ENCODE measurements at regions not wholly inside any gene's neighbourhood (a gene's known extent, or its start where the extent isn't known, plus 50 kb on each side); places are given as distances from the start of the nearest gene placed in this dataset.
A peak's percentile ranks its signal among the peaks of the same experiment; 100 is the strongest.
"Not testable (repeated sequence)": the region's sequence is repeated elsewhere in the genome, so short reads cannot be mapped to it uniquely, and the experiment has no call there.

GRCh38 chr1:112855152-112855828, 100.7 kb downstream of the SLC16A1 start:
- DNase-seq (ENCODE audit: extremely low spot score) = no peak
- Histone ChIP-seq H3K27ac (ENCODE audit: low read depth) (no peak overlapping the region), H3K36me3 (ENCODE audit: insufficient read depth) (no peaks in the 10 kb centered on the region), H3K4me1 (ENCODE audit: insufficient read depth) (no peaks in the 10 kb centered on the region), H3K4me3 (ENCODE audit: low read depth, low read length) (no peak overlapping the region)
- 57% methylated on average over 6 of the region's 6 CpGs for WGBS

GRCh38 chr1:112854368-112854984, 101.5 kb downstream of the SLC16A1 start:
- H3K4me3 ChIP-seq (ENCODE audit: low read depth, low read length) = not testable (repeated sequence)
- WGBS = 31% methylated on average over 45 of the region's 45 CpGs

GRCh38 chr1:112853915-112854314, 102.1 kb downstream of the SLC16A1 start:
- 92% methylated on average over 5 of the region's 8 CpGs for WGBS
- not testable (repeated sequence) for H3K4me3 ChIP-seq (ENCODE audit: low read depth, low read length); H3K4me1 ChIP-seq (ENCODE audit: insufficient read depth); H3K27ac ChIP-seq (ENCODE audit: low read depth); H3K36me3 ChIP-seq (ENCODE audit: insufficient read depth); DNase-seq (ENCODE audit: extremely low spot score)

More at GRCh38 chr1:112854368-112854984, 101.5 kb downstream of the SLC16A1 start:
- DNase-seq (ENCODE audit: extremely low spot score); H3K36me3 ChIP-seq (ENCODE audit: insufficient read depth); H3K4me1 ChIP-seq (ENCODE audit: insufficient read depth); H3K27ac ChIP-seq (ENCODE audit: low read depth): not testable (repeated sequence)

- no peaks in the 10 kb centered on the region for H3K36me3 ChIP-seq (ENCODE audit: insufficient read depth)
- DNase-seq (ENCODE audit: extremely low spot score) = no peak
- 97% methylated on average over 2 of the region's 2 CpGs for WGBS
- H3K4me1 ChIP-seq (ENCODE audit: insufficient read depth) = no peaks in the 10 kb centered on the region
- no peak overlapping the region for H3K4me3 ChIP-seq (ENCODE audit: low read depth, low read length)
- no peak overlapping the region for H3K27ac ChIP-seq (ENCODE audit: low read depth)
Measured at GRCh38 chr1:112852934-112853333, 103.1 kb downstream of the SLC16A1 start.

GRCh38 chr1:112852276-112852675, 103.7 kb downstream of the SLC16A1 start:
- WGBS = 90% methylated on average over 10 of the region's 10 CpGs
- no peak overlapping the region for H3K4me3 ChIP-seq (ENCODE audit: low read depth, low read length)

GRCh38 chr1:112850034-112850757, 105.8 kb downstream of the SLC16A1 start:
- WGBS = 36% methylated on average over 40 of the region's 40 CpGs

More at GRCh38 chr1:112852276-112852675, 103.7 kb downstream of the SLC16A1 start:
- Histone ChIP-seq H3K27ac (ENCODE audit: low read depth) (no peak overlapping the region), H3K4me1 (ENCODE audit: insufficient read depth) (no peaks in the 10 kb centered on the region), H3K36me3 (ENCODE audit: insufficient read depth) (no peaks in the 10 kb centered on the region)
- DNase-seq (ENCODE audit: extremely low spot score) = no peak

GRCh38 chr1:112849425-112850033, 106.5 kb downstream of the SLC16A1 start:
- H3K36me3 ChIP-seq (ENCODE audit: insufficient read depth) = no peaks in the 10 kb centered on the region
- H3K27ac ChIP-seq (ENCODE audit: low read depth) = no peak overlapping the region
- 1% methylated on average over 58 of the region's 58 CpGs for WGBS
- H3K4me1 ChIP-seq (ENCODE audit: insufficient read depth) = no peaks in the 10 kb centered on the region
- no peak for DNase-seq (ENCODE audit: extremely low spot score)
- H3K4me3 ChIP-seq (ENCODE audit: low read depth, low read length) = peak overlapping the region; percentile 27

More at GRCh38 chr1:112850034-112850757, 105.8 kb downstream of the SLC16A1 start:
- DNase-seq (ENCODE audit: extremely low spot score) = no peak
- Histone ChIP-seq H3K4me3 (ENCODE audit: low read depth, low read length) (peak overlapping the region; percentile 27), H3K27ac (ENCODE audit: low read depth) (no peak overlapping the region), H3K4me1 (ENCODE audit: insufficient read depth) (no peaks in the 10 kb centered on the region), H3K36me3 (ENCODE audit: insufficient read depth) (no peaks in the 10 kb centered on the region)

GRCh38 chr1:112841825-112842224, 114.2 kb downstream of the SLC16A1 start:
- Histone ChIP-seq H3K27ac (ENCODE audit: low read depth) (no peak overlapping the region), H3K36me3 (ENCODE audit: insufficient read depth) (no peaks in the 10 kb centered on the region), H3K4me1 (ENCODE audit: insufficient read depth) (no peaks in the 10 kb centered on the region), H3K4me3 (ENCODE audit: low read depth, low read length) (no peak overlapping the region)
- WGBS = 82% methylated on average over 10 of the region's 10 CpGs
- DNase-seq (ENCODE audit: extremely low spot score) = no peak

- no peak overlapping the region for H3K4me3 ChIP-seq (ENCODE audit: low read depth, low read length)
- H3K36me3 ChIP-seq (ENCODE audit: insufficient read depth) = no peaks in the 10 kb centered on the region
- DNase-seq (ENCODE audit: extremely low spot score) = no peak
- H3K27ac ChIP-seq (ENCODE audit: low read depth) = no peak overlapping the region
- no peaks in the 10 kb centered on the region for H3K4me1 ChIP-seq (ENCODE audit: insufficient read depth)
- WGBS = 67% methylated on average over 7 of the region's 7 CpGs
Measured at GRCh38 chr1:112840631-112841624, 115.1 kb downstream of the SLC16A1 start.

- DNase-seq (ENCODE audit: extremely low spot score) = no peak
- no peak overlapping the region for H3K27ac ChIP-seq (ENCODE audit: low read depth)
- 16% methylated on average over 3 of the region's 3 CpGs for WGBS
- H3K4me3 ChIP-seq (ENCODE audit: low read depth, low read length) = no peak overlapping the region
- H3K36me3 ChIP-seq (ENCODE audit: insufficient read depth) = no peaks in the 10 kb centered on the region
- H3K4me1 ChIP-seq (ENCODE audit: insufficient read depth) = no peaks in the 10 kb centered on the region
Measured at GRCh38 chr1:112836642-112837041, 119.4 kb downstream of the SLC16A1 start.

- Histone ChIP-seq H3K36me3 (ENCODE audit: insufficient read depth) (no peaks in the 10 kb centered on the region), H3K4me3 (ENCODE audit: low read depth, low read length) (no peak overlapping the region), H3K27ac (ENCODE audit: low read depth) (no peak overlapping the region), H3K4me1 (ENCODE audit: insufficient read depth) (no peaks in the 10 kb centered on the region)
- WGBS = 86% methylated on average over 2 of the region's 2 CpGs
- DNase-seq (ENCODE audit: extremely low spot score) = no peak
Measured at GRCh38 chr1:112833806-112834205, 118.7 kb upstream of the PPM1J start.

- DNase-seq (ENCODE audit: extremely low spot score); H3K27ac ChIP-seq (ENCODE audit: low read depth); H3K4me1 ChIP-seq (ENCODE audit: insufficient read depth); H3K36me3 ChIP-seq (ENCODE audit: insufficient read depth); H3K4me3 ChIP-seq (ENCODE audit: low read depth, low read length): not testable (repeated sequence)
- WGBS = 88% methylated on average over 8 of the region's 8 CpGs
Measured at GRCh38 chr1:112832259-112832658, 117.1 kb upstream of the PPM1J start.

- 98% methylated on average over 3 of the region's 3 CpGs for WGBS
- not testable (repeated sequence) for H3K4me3 ChIP-seq (ENCODE audit: low read depth, low read length); H3K4me1 ChIP-seq (ENCODE audit: insufficient read depth); H3K27ac ChIP-seq (ENCODE audit: low read depth); DNase-seq (ENCODE audit: extremely low spot score); H3K36me3 ChIP-seq (ENCODE audit: insufficient read depth)
Measured at GRCh38 chr1:112829691-112830090, 114.6 kb upstream of the PPM1J start.
